GM12872 (cell line): ENCODE measurements at regions not wholly inside any gene's neighbourhood (a gene's known extent, or its start where the extent isn't known, plus 50 kb on each side); places are given as distances from the start of the nearest gene placed in this dataset.

Experiments used
- CTCF ChIP-seq: IDR thresholded peaks from 3 replicates; pipeline ENCODE4 v1.5.1; 2011; ENCODE audit warnings: low read depth, mild to moderate bottlenecking, low read length, moderate library complexity; ENCODE audit not compliant: insufficient read depth

GRCh38 chr10:36247478-36247877, 605.4 kb upstream of the FZD8 start:
- TF ChIP-seq CTCF = no peak

DNA sequence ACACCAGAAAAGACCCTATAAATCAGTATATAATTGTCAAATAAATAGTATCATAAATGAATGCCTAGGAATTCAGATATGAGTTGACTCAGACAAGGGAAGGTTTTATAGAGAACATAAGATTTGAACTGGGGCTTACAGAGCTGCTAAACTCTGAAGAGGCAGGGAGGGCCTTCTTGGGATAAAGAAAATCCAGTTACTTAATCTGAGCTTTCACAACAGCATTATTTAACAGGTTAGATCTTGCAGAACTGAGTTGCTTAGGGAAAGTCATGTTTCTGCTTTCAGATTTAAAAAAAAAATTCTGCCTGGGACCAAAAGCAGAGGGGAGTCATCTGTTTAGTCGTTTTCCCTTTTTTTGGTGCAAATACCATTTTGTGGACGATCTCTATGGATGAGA, 594.8 kb upstream of the FZD8 start:
- no peak for TF ChIP-seq CTCF

GRCh38 chr10:36236341-36236740, 594.2 kb upstream of the FZD8 start:
- TF ChIP-seq CTCF = no peak

- TF ChIP-seq CTCF = no peak
Observed at GRCh38 chr10:36232935-36233334, 590.8 kb upstream of the FZD8 start.

DNA sequence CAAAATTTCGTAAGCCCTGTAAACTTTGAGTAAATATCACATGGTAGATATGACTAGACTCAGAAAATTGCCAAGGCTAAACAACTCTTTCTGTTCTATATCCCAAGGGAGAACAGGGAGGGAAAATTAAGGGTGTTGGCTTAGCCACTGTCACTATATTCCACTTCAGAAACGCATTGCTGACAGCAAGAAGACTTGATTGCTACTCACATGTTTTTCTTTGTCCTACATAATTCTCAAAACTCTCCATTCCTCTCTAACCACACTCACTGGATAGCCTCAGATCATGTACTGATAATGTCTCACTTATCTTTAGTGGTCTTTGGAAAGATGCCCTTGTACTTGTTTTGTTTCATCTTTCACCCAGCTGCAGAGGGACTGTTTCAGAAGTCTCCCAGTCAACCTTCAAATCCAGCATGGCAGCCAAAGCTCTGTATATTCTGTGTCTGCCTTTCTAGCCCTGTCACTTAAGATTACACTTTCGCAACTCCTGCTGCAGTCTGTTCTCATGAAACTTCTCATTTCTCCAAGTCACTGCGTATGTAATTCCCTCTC, 582.4 kb upstream of the FZD8 start:
- no peak for TF ChIP-seq CTCF

- TF ChIP-seq CTCF = no peak
Observed at GRCh38 chr10:36221101-36221500, 579.0 kb upstream of the FZD8 start.

GRCh38 chr10:36220151-36220550, 578.1 kb upstream of the FZD8 start:
- TF ChIP-seq CTCF = no peak
